Calu3 (cell line): ENCODE measurements at regions not wholly inside any gene's neighbourhood (a gene's known extent, or its start where the extent isn't known, plus 50 kb on each side); places are given as distances from the start of the nearest gene placed in this dataset.

Experiments
- BruUV-seq: library from RNA; stranded (reverse); fragments of 400-500 nt; replicated peaks from 2 replicates; lab custom pipeline; 2021; lab: Mats Ljungman, UMichigan
- CTCF ChIA-PET: fragments of 300-600 bp; sonication (Branson Sonifier 250); formaldehyde crosslinking; loops from one replicate; lab custom pipeline; 2022; ENCODE audit warnings: antibody characterized with exemption; lab: Charles Lee
- DNase-seq: peaks from one replicate; pipeline ENCODE4 v3.0.0; 2022
- H3K27ac Mint-ChIP-seq: one replicate; pipeline ENCODE4 v1.8.0; 2022; ENCODE audit warnings: mixed read lengths; ENCODE audit not compliant: unreplicated experiment
- H3K27me3 Mint-ChIP-seq: one replicate; pipeline ENCODE4 v1.8.0; 2022; ENCODE audit warnings: mixed read lengths; ENCODE audit not compliant: unreplicated experiment
- H3K36me3 Mint-ChIP-seq: one replicate; pipeline ENCODE4 v1.8.0; 2022; ENCODE audit warnings: mild to moderate bottlenecking, moderate library complexity, mixed read lengths; ENCODE audit not compliant: insufficient read depth, unreplicated experiment
- H3K4me1 Mint-ChIP-seq: one replicate; pipeline ENCODE4 v1.8.0; 2022; ENCODE audit warnings: mild to moderate bottlenecking, low read depth, mixed read lengths; ENCODE audit not compliant: unreplicated experiment
- H3K4me3 Mint-ChIP-seq: one replicate; pipeline ENCODE4 v1.8.0; 2022; ENCODE audit warnings: mild to moderate bottlenecking, low read depth, moderate library complexity, mixed read lengths; ENCODE audit not compliant: unreplicated experiment
- H3K9me3 Mint-ChIP-seq: one replicate; pipeline ENCODE4 v1.8.0; 2022; ENCODE audit warnings: low read depth, mixed read lengths; ENCODE audit not compliant: unreplicated experiment
- CTCF ChIP-seq: fragments of 200-600 bp; IDR thresholded peaks from one replicate; pipeline ENCODE4 v1.8.0; 2022; ENCODE audit warnings: antibody characterized with exemption; ENCODE audit not compliant: unreplicated experiment
- intact Hi-C: fragments of 100-400 bp; cut with micrococcal nuclease; formaldehyde crosslinking; loops from one replicate; pipeline ENCODE4 v1.10.0; 2022; ENCODE audit not compliant: unreplicated experiment

- intact Hi-C loops, result no loop called here
- no TSS peak for BruUV-seq
- Mint-ChIP-seq H3K27me3 (peaks cover 7% of the 10 kb centered on the region), H3K9me3 (peaks cover 1% of the 10 kb centered on the region), H3K27ac (no peak overlapping the region), H3K4me1 (peaks cover 11% of the 10 kb centered on the region), H3K4me3 (no peak overlapping the region), H3K36me3 (no peaks in the 10 kb centered on the region)
- no peak for TF ChIP-seq CTCF
- CTCF ChIA-PET, result no interaction called here
- no peak for DNase-seq
These were observed 73.7 kb upstream of the PFKP start for GRCh38 chr10:2993636-2994035.

GRCh38 chr10:2992401-2993198 lies 74.7 kb upstream of the PFKP start:
- no peak for TF ChIP-seq CTCF
- CTCF ChIA-PET, result interaction anchor here (0.6 kb wide), 1 partner anchor 1355 kb away, joined by 3 read pairs; no protein-coding TSS in a partner anchor
- Mint-ChIP-seq H3K27me3 (peaks cover 16% of the 10 kb centered on the region), H3K36me3 (no peaks in the 10 kb centered on the region), H3K9me3 (peaks cover 4% of the 10 kb centered on the region), H3K4me1 (peaks cover 13% of the 10 kb centered on the region), H3K4me3 (no peak overlapping the region), H3K27ac (no peak overlapping the region)
- no peak for DNase-seq
- no TSS peak for BruUV-seq
- intact Hi-C loops, result no loop called here

GRCh38 chr10:2990764-2991163 lies 76.6 kb upstream of the PFKP start:
- H3K36me3 Mint-ChIP-seq, result peaks cover 6% of the 10 kb centered on the region
- CTCF ChIA-PET, result no interaction called here
- no peak for DNase-seq
- peaks cover 4% of the 10 kb centered on the region for H3K9me3 Mint-ChIP-seq
- no peak overlapping the region for H3K4me3 Mint-ChIP-seq
- no peak for TF ChIP-seq CTCF
- peaks cover 32% of the 10 kb centered on the region for H3K4me1 Mint-ChIP-seq
- H3K27ac Mint-ChIP-seq, result no peak overlapping the region
- intact Hi-C loops, result no loop called here
- BruUV-seq, result no TSS peak
- H3K27me3 Mint-ChIP-seq, result peaks cover 16% of the 10 kb centered on the region

- CTCF ChIA-PET, result no interaction called here
- TF ChIP-seq CTCF, result no peak
- no TSS peak for BruUV-seq
- peaks cover 38% of the 10 kb centered on the region for H3K4me1 Mint-ChIP-seq
- intact Hi-C loops, result no loop called here
- H3K4me3 Mint-ChIP-seq, result no peak overlapping the region
- peaks cover 4% of the 10 kb centered on the region for H3K9me3 Mint-ChIP-seq
- DNase-seq, result no peak
- H3K27ac Mint-ChIP-seq, result no peak overlapping the region
- peaks cover 16% of the 10 kb centered on the region for H3K27me3 Mint-ChIP-seq
- peaks cover 7% of the 10 kb centered on the region for H3K36me3 Mint-ChIP-seq
These were observed 77.9 kb upstream of the PFKP start for GRCh38 chr10:2989292-2989947.
